ENCODE measurements at regions not wholly inside any gene's neighbourhood (a gene's known extent, or its start where the extent isn't known, plus 50 kb on each side); places are given as distances from the start of the nearest gene placed in this dataset.

DNA sequence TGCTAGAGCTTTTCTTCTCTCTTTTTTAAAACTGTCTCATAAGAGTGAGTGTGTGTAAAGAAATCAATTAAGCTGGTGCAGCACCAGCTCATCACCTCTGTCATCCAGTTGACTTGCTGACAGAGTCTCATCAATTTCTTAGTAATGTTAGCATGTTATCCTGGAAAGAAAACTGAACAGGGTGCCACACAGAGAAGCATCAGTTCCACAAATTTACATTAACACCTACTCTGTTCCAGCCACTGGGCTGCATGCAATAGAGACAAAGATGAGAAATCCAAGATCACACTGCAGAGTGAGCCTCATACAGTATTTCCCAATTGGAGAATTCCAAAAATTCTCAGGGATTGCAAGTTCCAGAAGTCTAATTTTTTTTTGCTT lies 207.0 kb upstream of the CITED2 start:
- Histone ChIP-seq H3K27ac (no peak overlapping the region), H3K4me3 (no peak overlapping the region), H3K4me1 (peaks cover 4% of the 10 kb centered on the region), H3K9me3 (no peaks in the 10 kb centered on the region), H3K36me3 (no peaks in the 10 kb centered on the region), H3K27me3 (no peaks in the 10 kb centered on the region)
- TF ChIP-seq POLR2A (IDR thresholded peaks at IDR 0.05) (no peak), EP300 (IDR thresholded peaks at IDR 0.05) (no peak), POLR2AphosphoS5 (IDR thresholded peaks at IDR 0.05) (no peak)
- TF ChIP-seq, protein P1, sequence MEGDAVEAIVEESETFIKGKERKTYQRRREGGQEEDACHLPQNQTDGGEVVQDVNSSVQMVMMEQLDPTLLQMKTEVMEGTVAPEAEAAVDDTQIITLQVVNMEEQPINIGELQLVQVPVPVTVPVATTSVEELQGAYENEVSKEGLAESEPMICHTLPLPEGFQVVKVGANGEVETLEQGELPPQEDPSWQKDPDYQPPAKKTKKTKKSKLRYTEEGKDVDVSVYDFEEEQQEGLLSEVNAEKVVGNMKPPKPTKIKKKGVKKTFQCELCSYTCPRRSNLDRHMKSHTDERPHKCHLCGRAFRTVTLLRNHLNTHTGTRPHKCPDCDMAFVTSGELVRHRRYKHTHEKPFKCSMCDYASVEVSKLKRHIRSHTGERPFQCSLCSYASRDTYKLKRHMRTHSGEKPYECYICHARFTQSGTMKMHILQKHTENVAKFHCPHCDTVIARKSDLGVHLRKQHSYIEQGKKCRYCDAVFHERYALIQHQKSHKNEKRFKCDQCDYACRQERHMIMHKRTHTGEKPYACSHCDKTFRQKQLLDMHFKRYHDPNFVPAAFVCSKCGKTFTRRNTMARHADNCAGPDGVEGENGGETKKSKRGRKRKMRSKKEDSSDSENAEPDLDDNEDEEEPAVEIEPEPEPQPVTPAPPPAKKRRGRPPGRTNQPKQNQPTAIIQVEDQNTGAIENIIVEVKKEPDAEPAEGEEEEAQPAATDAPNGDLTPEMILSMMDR (IDR thresholded peaks at IDR 0.05) = no peak
- DNase-seq (ENCODE audit: low spot score in 2 of 2) = no peak

DNA sequence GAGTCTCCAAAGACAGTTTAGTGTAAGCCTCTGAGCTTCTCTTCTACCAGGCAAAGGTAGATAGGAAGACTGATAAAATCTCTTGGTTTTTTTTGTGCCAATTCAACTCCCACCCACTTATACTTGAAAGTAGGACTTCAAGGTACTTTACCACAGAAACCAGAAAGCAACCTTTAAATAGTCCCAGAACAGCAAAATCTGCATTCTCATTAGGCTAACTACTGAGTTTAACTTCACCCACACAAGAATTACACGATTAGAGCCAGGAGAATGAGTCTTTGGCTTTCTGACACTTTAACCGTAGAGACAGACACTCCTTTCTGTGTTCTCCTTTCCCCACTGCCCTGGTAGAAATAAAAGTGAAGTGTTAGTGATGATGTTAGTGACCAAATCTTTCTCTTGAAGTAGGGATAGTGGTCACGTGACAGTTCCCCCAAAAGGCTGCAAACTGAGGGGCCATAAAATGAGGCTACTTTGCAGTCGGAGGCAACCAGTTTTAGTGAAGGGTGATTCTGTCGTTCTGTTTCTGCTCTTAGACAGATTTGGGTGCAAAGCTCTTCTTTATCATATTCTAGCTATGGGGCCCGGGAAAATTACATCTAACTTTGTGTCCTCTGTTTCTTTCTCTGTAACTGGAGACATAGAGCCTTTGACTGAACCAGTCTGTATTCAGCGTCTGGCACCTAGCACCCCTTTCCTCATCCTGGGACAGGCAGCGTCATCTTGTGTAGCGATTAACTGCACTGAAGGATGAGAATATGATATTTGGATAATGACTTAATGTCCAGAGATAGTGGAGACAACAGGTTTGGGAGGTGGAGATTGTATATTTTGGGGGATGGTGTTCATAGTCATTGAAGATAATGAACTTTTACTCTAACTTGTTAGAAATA lies 206.4 kb upstream of the CITED2 start:
- no peak overlapping the region for H3K4me3 ChIP-seq
- WGBS = 83% methylated on average over 9 of the region's 9 CpGs
- no peak for DNase-seq (ENCODE audit: low spot score in 2 of 2)
- no peaks in the 10 kb centered on the region for H3K9me3 ChIP-seq
- no peaks in the 10 kb centered on the region for H3K27me3 ChIP-seq
- no peak for TF ChIP-seq POLR2AphosphoS5 (IDR thresholded peaks at IDR 0.05)
- TF ChIP-seq, protein P1 (IDR thresholded peaks at IDR 0.05) = no peak
- no peak for TF ChIP-seq EP300 (IDR thresholded peaks at IDR 0.05)
- no peak for TF ChIP-seq POLR2A (IDR thresholded peaks at IDR 0.05)
- no peak overlapping the region for H3K27ac ChIP-seq
- no peaks in the 10 kb centered on the region for H3K4me1 ChIP-seq
- no peaks in the 10 kb centered on the region for H3K36me3 ChIP-seq

DNA sequence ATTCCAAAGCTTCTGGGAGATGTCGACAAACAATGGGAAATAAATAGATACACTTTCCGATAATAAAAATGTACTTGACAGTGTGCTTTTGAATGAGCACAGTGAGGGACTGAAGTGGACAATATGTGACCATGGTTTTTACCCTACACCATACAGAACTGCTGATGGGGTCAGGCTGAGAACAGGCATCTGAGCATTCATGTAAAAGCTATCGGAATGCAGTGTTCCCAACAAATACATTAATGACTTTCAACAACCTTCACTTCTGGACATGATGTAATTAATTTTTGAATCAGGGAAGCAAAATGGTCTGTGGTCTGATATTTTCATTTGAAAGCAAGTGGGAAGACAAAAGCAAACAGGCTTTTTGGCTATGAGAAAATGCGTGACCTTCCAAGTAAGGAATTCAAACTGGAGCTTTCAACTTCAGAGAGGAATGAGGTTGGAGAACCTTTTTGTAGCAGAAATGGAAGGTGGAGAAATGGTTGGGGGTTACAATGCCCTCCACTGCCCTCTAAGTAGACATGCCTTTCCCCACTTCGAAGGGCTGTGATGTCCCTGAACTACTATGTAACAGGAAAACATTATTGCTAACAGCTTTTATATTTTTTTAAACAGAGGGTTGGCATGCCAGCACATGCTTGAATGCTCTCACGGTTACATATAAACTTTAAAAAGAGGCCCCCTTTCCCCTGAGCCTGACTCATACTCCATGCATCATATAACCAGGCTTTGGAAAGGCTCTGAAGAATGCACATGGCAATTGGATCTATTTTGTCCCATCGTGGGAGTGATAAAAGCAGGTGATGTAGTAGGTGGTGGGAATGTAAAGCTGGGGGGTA lies 203.5 kb upstream of the CITED2 start:
- Histone ChIP-seq H3K4me1 (no peaks in the 10 kb centered on the region), H3K9me3 (no peaks in the 10 kb centered on the region), H3K4me3 (no peak overlapping the region), H3K27ac (peak overlapping the region; percentile 20), H3K36me3 (no peaks in the 10 kb centered on the region), H3K27me3 (no peaks in the 10 kb centered on the region)
- TF ChIP-seq POLR2A (IDR thresholded peaks at IDR 0.05) (no peak), EP300 (IDR thresholded peaks at IDR 0.05) (no peak), POLR2AphosphoS5 (IDR thresholded peaks at IDR 0.05) (no peak)
- TF ChIP-seq, protein P1 (IDR thresholded peaks at IDR 0.05) = no peak
- no peak for DNase-seq (ENCODE audit: low spot score in 2 of 2)
- WGBS = 61% methylated on average over 7 of the region's 7 CpGs

DNA sequence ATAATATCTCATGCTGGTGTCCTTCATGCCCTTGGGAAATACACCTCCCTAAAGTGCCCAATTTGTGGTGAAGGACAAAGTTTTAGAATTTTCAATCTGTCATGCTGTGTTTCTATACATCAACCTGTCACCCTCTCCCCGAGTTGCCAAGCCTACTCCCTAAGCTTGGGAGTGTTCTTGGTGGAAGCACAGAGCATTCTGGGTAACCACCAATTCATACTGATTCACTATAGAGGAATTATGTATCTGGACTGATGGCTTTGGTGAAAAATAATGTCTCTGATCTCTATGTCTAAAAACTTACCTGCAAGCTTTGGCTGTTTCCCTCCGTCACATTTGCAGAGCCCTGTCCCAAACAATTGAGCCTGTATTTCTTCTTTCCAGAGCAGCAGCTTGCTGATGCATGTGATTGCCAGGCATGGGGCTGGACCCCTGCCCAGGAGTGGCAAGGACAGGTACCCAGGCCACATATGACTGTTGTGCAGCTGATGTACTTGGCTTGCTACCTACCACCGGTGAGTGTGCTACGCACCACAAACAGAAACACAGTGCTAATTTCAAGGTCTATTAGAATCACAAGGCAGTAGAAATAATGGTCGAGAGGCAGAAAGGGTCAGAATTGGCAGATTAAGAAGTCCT lies 202.8 kb upstream of the CITED2 start:
- H3K4me3 ChIP-seq = no peak overlapping the region
- H3K9me3 ChIP-seq = no peaks in the 10 kb centered on the region
- H3K4me1 ChIP-seq = no peaks in the 10 kb centered on the region
- WGBS = 85% methylated on average over 5 of the region's 5 CpGs
- H3K27me3 ChIP-seq = no peaks in the 10 kb centered on the region
- H3K27ac ChIP-seq = peak overlapping the region; percentile 20
- no peak for DNase-seq (ENCODE audit: low spot score in 2 of 2)
- no peak for TF ChIP-seq EP300 (IDR thresholded peaks at IDR 0.05)
- no peak for TF ChIP-seq POLR2AphosphoS5 (IDR thresholded peaks at IDR 0.05)
- no peak for TF ChIP-seq POLR2A (IDR thresholded peaks at IDR 0.05)
- TF ChIP-seq, protein P1 (IDR thresholded peaks at IDR 0.05) = no peak
- no peaks in the 10 kb centered on the region for H3K36me3 ChIP-seq
